HFFc6 (cell line): ENCODE measurements at regions not wholly inside any gene's neighbourhood (a gene's known extent, or its start where the extent isn't known, plus 50 kb on each side); places are given as distances from the start of the nearest gene placed in this dataset.
"Not testable (repeated sequence)": the region's sequence is repeated elsewhere in the genome, so short reads cannot be mapped to it uniquely, and the experiment has no call there.

ENCODE experiments used
- DNase-seq: peaks from one replicate; pipeline ENCODE4 v3.0.0-alpha.2; 2018
- H3K27ac Mint-ChIP-seq: 2 replicates; pipeline ENCODE4 v1.8.0; 2020; ENCODE audit warnings: mild to moderate bottlenecking, mixed read lengths
- H3K27me3 Mint-ChIP-seq: 2 replicates; pipeline ENCODE4 v1.8.0; 2021; ENCODE audit warnings: mild to moderate bottlenecking, moderate library complexity, mixed read lengths; ENCODE audit not compliant: insufficient read depth
- H3K36me3 Mint-ChIP-seq: 2 replicates; pipeline ENCODE4 v1.8.0; 2021; ENCODE audit warnings: low read depth, mixed read lengths
- H3K4me1 Mint-ChIP-seq: 2 replicates; pipeline ENCODE4 v1.8.0; 2020; ENCODE audit warnings: low read depth, mixed read lengths
- H3K4me3 Mint-ChIP-seq: 2 replicates; pipeline ENCODE4 v1.8.0; 2020; ENCODE audit warnings: mild to moderate bottlenecking, moderate library complexity, mixed read lengths
- H3K9me3 Mint-ChIP-seq: 2 replicates; pipeline ENCODE4 v1.8.0; 2020; ENCODE audit warnings: mild to moderate bottlenecking, mixed read lengths
- CTCF ChIP-seq: fragments of 200-600 bp; sonication (generic); IDR thresholded peaks from 2 replicates; pipeline ENCODE4 v1.5.0; 2021; ENCODE audit warnings: antibody characterized with exemption, mild to moderate bottlenecking

GRCh38 chr4:4057226-4057625, 169.5 kb downstream of the OTOP1 start:
- not testable (repeated sequence) for H3K4me1 Mint-ChIP-seq, H3K4me3 Mint-ChIP-seq, H3K9me3 Mint-ChIP-seq, DNase-seq, H3K36me3 Mint-ChIP-seq, H3K27ac Mint-ChIP-seq
- peaks cover 11% of the 10 kb centered on the region for H3K27me3 Mint-ChIP-seq

- H3K4me1 Mint-ChIP-seq, H3K9me3 Mint-ChIP-seq: not testable (repeated sequence)
These were observed 142.6 kb downstream of the OTOP1 start for GRCh38 chr4:4084171-4084570.

GRCh38 chr4:4089716-4090419, 136.9 kb downstream of the OTOP1 start:
- not testable (repeated sequence) for H3K4me1 Mint-ChIP-seq, H3K36me3 Mint-ChIP-seq, H3K9me3 Mint-ChIP-seq, DNase-seq, H3K4me3 Mint-ChIP-seq, H3K27ac Mint-ChIP-seq
- peaks cover 17% of the 10 kb centered on the region for H3K27me3 Mint-ChIP-seq

More at GRCh38 chr4:4084171-4084570, 142.6 kb downstream of the OTOP1 start:
- H3K27me3 Mint-ChIP-seq, DNase-seq, H3K27ac Mint-ChIP-seq, H3K36me3 Mint-ChIP-seq, H3K4me3 Mint-ChIP-seq: not testable (repeated sequence)

GRCh38 chr4:4090720-4091119, 136.0 kb downstream of the OTOP1 start:
- H3K4me1 Mint-ChIP-seq, H3K9me3 Mint-ChIP-seq, H3K4me3 Mint-ChIP-seq, H3K36me3 Mint-ChIP-seq, H3K27ac Mint-ChIP-seq, DNase-seq: not testable (repeated sequence)
- peaks cover 17% of the 10 kb centered on the region for H3K27me3 Mint-ChIP-seq
- peak; percentile 45 for TF ChIP-seq CTCF

- peaks cover 18% of the 10 kb centered on the region for H3K27me3 Mint-ChIP-seq
- H3K9me3 Mint-ChIP-seq, H3K27ac Mint-ChIP-seq, DNase-seq, H3K4me1 Mint-ChIP-seq, H3K4me3 Mint-ChIP-seq, H3K36me3 Mint-ChIP-seq: not testable (repeated sequence)
These were observed 134.6 kb downstream of the OTOP1 start for GRCh38 chr4:4092159-4092558.

GRCh38 chr4:4099610-4100009, 127.1 kb downstream of the OTOP1 start:
- H3K36me3 Mint-ChIP-seq, DNase-seq, H3K4me3 Mint-ChIP-seq, H3K27ac Mint-ChIP-seq, H3K4me1 Mint-ChIP-seq, H3K9me3 Mint-ChIP-seq: not testable (repeated sequence)
- H3K27me3 Mint-ChIP-seq = peaks cover 21% of the 10 kb centered on the region

GRCh38 chr4:4106923-4107322, 119.8 kb downstream of the OTOP1 start:
- not testable (repeated sequence) for H3K4me1 Mint-ChIP-seq, H3K27ac Mint-ChIP-seq, H3K36me3 Mint-ChIP-seq, H3K4me3 Mint-ChIP-seq, DNase-seq, H3K9me3 Mint-ChIP-seq
- peaks cover 50% of the 10 kb centered on the region for H3K27me3 Mint-ChIP-seq

- H3K9me3 Mint-ChIP-seq, H3K27ac Mint-ChIP-seq, H3K4me1 Mint-ChIP-seq, DNase-seq, H3K36me3 Mint-ChIP-seq: not testable (repeated sequence)
- Mint-ChIP-seq H3K27me3 (peaks cover 48% of the 10 kb centered on the region), H3K4me3 (peak overlapping the region; percentile 26)
- peak; percentile 88 for TF ChIP-seq CTCF
These were observed 119.2 kb downstream of the OTOP1 start for GRCh38 chr4:4107411-4108107.

GRCh38 chr4:4115381-4115780, 111.3 kb downstream of the OTOP1 start:
- not testable (repeated sequence) for H3K4me3 Mint-ChIP-seq, H3K27ac Mint-ChIP-seq, H3K4me1 Mint-ChIP-seq, H3K9me3 Mint-ChIP-seq, DNase-seq, H3K36me3 Mint-ChIP-seq
- H3K27me3 Mint-ChIP-seq = peaks cover 18% of the 10 kb centered on the region

- H3K9me3 Mint-ChIP-seq, H3K27ac Mint-ChIP-seq, H3K36me3 Mint-ChIP-seq, H3K4me3 Mint-ChIP-seq, H3K4me1 Mint-ChIP-seq: not testable (repeated sequence)
- peak; percentile 11 for DNase-seq
- H3K27me3 Mint-ChIP-seq = peaks cover 15% of the 10 kb centered on the region
These were observed 109.8 kb downstream of the OTOP1 start for GRCh38 chr4:4116901-4117300.

- not testable (repeated sequence) for H3K27ac Mint-ChIP-seq, H3K9me3 Mint-ChIP-seq, H3K36me3 Mint-ChIP-seq, H3K4me3 Mint-ChIP-seq, DNase-seq, H3K4me1 Mint-ChIP-seq
- H3K27me3 Mint-ChIP-seq = peaks cover 20% of the 10 kb centered on the region
These were observed 92.4 kb downstream of the OTOP1 start for GRCh38 chr4:4134368-4134767.

GRCh38 chr4:4136621-4137020, 90.1 kb downstream of the OTOP1 start:
- H3K9me3 Mint-ChIP-seq, H3K4me3 Mint-ChIP-seq, DNase-seq, H3K36me3 Mint-ChIP-seq, H3K27ac Mint-ChIP-seq, H3K4me1 Mint-ChIP-seq: not testable (repeated sequence)
- peaks cover 12% of the 10 kb centered on the region for H3K27me3 Mint-ChIP-seq
